HG02973 (cell line): ENCODE measurements at regions not wholly inside any gene's neighbourhood (a gene's known extent, or its start where the extent isn't known, plus 50 kb on each side); places are given as distances from the start of the nearest gene placed in this dataset.

Experiments
- ATAC-seq: cut with Tn5 transposase; IDR thresholded peaks from one replicate; pipeline ENCODE4 v1.9.1; 2021; ENCODE audit warnings: moderate library complexity; ENCODE audit not compliant: unreplicated experiment

GRCh38 chr1:88104886-88105285, 579.2 kb upstream of the PKN2 start:
- ATAC-seq, result no peak

DNA sequence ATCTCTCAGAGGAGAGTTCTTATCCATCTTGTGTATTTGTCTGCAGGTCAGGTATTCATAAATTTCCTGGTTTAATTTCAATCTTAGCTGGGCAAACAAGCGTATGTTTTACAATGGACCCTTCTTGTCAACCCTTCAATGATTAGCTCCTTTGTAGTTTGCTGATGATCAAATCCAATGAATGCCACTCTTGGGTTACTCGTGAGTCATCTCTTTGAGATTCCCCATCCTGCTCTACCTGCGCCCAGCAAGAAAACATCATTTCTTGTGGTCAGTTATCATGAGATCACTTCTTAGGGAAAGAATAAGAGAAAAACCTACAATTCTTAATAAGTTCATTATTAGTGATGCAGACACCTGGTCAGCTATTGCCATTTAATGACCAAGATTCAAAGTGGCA, 572.3 kb upstream of the PKN2 start:
- no peak for ATAC-seq

GRCh38 chr1:88117597-88117996, 566.5 kb upstream of the PKN2 start:
- no peak for ATAC-seq

DNA sequence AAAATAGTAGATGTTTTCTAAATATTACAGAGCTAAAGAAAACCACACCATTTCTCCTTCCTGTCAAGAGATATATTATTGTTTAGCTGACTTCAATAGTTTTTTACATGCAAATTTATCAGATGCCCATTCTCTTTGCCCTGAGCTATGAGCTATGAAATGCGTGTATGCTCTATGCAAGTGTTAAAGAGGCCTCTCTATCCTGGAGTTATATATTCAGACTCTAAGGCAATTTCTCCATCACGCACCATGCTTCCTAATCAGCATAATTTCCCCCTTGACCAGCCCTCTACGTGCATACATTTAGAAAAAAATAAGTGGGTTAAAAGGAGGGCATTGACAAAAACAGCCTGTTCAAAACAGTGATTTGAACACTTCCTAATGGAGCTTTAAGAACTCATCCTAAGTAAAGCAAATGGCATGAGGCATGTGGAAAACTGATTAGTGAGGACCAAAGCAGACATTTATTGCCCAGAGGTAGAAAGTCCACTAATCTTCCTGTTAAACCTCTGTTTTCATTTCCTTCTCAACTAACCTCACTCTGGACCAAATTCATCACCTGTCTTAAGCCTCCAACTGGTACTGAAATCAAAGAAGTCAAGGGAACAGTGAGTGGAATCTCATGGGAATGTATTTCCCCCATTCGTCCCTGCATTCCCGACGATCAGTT, 565.8 kb upstream of the PKN2 start:
- no peak for ATAC-seq

- ATAC-seq, result no peak
Measured at GRCh38 chr1:88124614-88125013, 559.5 kb upstream of the PKN2 start.

- no peak for ATAC-seq
Measured at GRCh38 chr1:88126467-88126866, 557.6 kb upstream of the PKN2 start.

DNA sequence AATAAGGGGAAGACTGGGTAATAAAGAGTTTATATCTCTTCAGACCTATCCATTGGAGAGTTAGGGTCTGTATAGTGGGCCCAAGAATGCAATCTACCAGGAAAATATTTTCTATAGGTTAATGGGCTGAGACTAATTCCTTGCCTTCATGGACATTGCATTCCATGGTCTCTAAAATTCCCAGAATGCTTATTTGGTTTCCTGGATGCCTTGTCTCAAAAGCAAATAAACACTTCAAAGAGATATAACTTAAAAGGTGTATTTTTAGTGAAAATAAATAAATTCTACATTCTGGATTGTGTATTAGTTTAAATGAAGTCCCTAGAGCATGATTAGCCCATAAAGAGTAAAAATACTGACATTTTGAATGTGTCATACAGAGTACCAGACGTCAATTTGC, 550.1 kb upstream of the PKN2 start:
- ATAC-seq, result no peak

GRCh38 chr1:88134983-88135921, 548.8 kb upstream of the PKN2 start:
- ATAC-seq, result no peak

DNA sequence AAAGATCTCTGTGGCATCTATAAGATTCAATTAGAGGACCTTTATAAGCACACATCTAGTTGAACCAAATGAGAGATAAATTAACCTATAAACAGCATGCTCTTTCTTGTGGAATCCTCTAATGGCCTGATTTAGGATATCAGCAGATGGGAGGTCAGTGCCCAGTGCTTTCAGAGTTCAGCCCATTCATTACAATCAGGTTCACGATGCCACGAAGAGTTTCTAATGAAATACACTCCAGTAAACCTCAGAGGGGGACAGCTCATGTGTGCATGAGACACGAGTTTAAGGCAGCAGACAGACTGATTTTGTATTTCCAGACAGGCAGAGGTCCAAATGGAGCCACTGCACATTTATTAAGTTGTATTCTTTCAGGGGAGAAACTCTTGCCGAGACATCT, 544.4 kb upstream of the PKN2 start:
- no peak for ATAC-seq

- no peak for ATAC-seq
Measured at GRCh38 chr1:88140325-88140724, 543.7 kb upstream of the PKN2 start.

DNA sequence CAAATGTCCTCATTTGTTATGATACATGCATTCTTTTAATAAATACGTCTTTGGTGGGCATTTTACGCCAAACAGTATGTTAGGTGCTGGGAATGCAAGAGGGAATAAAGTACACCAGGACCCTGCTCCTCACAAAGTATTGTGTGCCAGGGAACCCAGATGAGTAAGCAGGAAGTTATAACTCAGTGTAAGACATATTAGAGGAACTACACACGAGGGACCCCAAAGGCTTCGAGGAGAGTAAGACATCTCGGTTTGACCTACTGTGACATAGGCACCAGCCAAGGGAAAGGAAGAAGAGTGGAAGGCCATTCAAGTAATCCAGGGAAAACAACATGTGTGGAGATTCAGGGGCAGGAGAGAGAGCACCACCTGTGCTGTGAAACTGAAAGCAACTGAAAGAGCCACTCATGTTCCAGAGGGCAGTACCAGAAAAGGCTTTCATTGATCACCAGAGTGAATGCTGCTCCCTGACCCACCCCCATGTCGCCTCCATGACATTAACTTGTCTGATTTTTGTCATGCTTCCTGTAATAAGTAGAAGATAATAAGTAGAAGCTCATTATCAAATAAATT, 542.5 kb upstream of the PKN2 start:
- ATAC-seq, result no peak

DNA sequence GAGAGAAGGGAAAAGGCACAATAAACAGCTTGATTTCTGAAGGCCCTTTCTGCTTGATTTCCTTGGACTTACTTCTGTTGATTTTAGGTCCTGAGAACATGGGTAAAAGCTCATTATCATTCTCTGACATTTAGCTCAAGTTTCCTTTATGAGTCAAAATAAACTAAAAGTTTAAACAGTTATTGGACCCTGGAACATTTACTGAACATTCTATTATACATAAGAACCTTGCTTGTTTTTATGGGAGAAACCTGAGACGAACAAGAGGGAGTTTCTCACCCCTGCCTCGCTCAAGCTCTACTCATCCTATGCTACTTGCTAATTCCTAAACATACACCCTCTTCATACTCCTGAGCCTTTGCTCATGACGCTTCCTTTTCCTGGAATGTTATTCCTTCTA, 538.3 kb upstream of the PKN2 start:
- ATAC-seq, result no peak

DNA sequence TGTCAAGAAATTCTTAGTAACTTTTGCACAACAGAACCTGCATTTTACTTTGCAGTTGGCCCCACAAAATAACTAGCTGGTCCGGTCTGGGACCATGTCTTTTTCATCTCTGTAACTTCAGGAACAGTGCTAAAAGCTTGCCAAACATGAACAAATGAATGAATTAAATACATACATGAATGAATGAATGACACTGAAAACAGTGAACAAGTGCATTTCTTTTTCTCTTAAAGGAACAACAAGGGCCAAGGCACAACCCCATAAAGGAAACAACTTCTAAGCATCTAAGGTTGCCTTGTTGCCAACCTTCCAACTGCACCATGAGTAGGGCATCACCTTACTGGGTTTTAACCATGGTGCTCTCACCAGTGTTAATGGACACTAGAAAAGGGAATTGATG, 534.4 kb upstream of the PKN2 start:
- ATAC-seq, result no peak

DNA sequence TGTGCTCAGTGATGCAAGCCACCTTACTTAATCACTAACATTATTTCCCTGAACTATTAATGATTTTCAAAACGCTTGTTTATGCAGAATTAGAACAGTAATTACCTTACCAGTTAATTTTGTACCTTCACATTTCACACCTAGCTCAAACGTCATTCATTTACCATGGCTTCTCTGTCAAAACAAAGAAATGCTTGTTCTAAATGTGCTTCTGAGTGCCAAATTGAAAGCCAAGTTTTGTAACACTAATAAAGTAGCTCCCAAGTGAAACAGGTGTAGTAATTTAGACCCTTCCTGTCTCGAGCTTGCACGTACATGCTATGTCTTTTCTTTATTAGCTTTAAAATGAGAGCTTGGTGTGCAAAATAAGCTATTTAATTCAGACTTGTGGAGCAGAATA, 533.7 kb upstream of the PKN2 start:
- no peak for ATAC-seq

GRCh38 chr1:88163187-88163586, 520.9 kb upstream of the PKN2 start:
- no peak for ATAC-seq

DNA sequence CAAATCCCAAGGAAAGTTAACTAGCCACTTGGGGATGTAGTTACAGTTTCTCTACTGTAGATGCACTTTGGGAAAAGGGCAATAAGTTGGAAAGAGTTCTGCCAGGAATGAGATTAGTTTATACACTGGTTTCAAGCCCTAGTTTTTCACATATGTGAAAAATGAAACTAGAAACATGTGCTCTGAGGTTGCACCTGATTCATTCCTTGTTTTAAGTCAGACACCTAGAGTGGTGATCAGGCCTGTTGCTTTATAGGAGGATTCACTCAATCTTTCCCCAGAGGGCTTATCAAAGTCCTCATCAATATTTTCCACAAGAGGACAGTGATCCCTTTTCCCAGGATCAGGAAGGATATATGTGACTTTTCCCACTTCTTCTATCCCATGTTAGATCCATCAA, 515.9 kb upstream of the PKN2 start:
- no peak for ATAC-seq

DNA sequence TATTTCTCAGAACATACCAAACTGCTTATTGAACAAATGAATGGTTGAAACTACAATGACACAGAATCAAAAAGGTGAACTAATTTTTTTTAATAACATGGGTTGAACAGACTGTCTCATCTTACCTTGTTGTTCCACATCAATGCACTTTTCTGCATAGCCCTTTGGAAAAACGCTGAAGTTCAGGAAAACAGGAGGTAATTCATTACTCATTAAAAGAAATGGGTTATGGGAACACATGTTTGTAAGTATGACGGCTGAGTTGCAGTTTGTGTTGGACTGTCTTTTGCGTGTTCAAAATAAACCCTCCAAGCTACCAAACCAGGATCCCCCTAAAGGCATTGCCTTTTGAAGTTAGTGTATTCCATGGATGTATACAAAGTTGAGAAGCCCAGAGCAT, 514.9 kb upstream of the PKN2 start:
- ATAC-seq, result no peak

DNA sequence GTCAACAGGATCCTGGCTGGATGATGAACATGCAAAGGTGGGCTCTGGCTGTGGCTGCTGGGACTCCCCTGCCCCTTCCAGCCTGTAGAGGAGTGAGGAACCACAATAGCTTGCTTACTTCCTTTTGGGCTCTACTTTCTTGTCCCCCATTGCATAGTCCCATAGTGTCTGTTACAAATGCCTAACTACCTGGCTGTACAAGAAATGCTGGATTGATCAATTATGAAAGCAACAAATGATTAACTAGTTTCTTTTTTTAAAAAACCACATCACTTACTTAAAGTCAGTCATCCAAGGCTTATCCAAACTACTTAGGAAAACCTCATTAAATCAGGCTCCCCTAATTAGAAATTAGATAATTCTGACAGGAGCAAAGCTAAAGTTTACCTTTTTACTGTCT, 514.1 kb upstream of the PKN2 start:
- ATAC-seq, result no peak

GRCh38 chr1:88175120-88175630, 508.9 kb upstream of the PKN2 start:
- ATAC-seq, result no peak

DNA sequence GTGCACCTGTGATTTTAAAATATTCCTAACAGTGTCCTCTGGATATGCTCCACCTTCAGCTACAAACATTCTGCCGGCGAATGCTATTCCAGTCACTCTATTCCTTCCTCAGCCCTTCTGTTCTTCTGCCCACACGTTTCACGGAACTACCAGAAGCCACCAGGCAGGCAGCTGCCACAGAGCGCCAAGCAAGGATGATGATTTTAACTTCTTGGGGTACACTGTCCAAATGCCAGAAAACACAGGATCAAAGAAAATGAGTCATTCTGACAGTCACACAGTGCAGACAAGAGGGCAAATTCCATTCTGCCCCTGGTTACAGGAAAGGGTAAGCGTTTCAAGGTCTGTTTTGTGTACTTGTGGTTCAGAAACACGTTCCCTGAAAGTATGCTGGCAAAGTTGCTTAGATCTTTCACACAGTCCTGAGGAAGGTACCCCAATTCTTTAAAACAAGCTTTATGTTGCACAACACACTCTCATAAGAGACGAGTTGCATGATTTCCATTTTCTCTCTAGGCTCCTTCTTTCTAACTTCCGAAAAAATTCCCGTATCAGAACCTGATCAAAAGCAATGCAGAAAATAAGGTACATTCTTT, 508.3 kb upstream of the PKN2 start:
- no peak for ATAC-seq

DNA sequence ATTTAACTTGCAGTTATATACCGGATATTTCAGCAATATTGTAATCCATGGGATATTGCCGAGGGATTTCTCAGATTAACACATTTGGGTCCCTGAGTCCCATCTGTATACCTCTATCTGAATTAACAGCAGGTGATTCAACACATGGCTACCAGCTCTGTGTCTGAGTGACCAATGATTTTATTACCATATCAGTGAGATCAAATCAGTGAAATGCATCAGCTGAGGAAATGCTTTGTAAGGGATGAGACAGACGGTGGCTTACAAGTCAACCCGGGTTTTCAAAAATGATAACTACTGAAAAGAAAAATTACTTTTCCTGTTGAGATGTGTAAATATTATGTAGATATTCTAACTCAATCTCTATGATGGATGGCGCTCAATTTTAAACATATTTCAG, 504.1 kb upstream of the PKN2 start:
- no peak for ATAC-seq
